Loucy (cell line): ENCODE measurements at regions not wholly inside any gene's neighbourhood (a gene's known extent, or its start where the extent isn't known, plus 50 kb on each side); places are given as distances from the start of the nearest gene placed in this dataset.

Experiments
- H2AFZ ChIP-seq: fragments of 200-600 bp; sonication (generic); 2 replicates; pipeline ENCODE4 v1.6.0; 2016; ENCODE audit warnings: antibody characterized with exemption, mild to moderate bottlenecking, low read length, moderate library complexity
- H3F3A ChIP-seq: fragments of 200-600 bp; 2 replicates; pipeline ENCODE4 v1.6.0; 2016; ENCODE audit warnings: antibody characterized with exemption, low read depth, mild to moderate bottlenecking
- H3K27me3 ChIP-seq: fragments of 200-600 bp; sonication (generic); 2 replicates; pipeline ENCODE4 v1.6.1; 2014; ENCODE audit warnings: low read length, mild to moderate bottlenecking; ENCODE audit not compliant: insufficient read depth, poor library complexity, severe bottlenecking
- H3K36me3 ChIP-seq: fragments of 200-600 bp; sonication (generic); 2 replicates; pipeline ENCODE4 v1.6.1; 2016; ENCODE audit warnings: low read length; ENCODE audit not compliant: insufficient read depth
- H3K4me1 ChIP-seq: fragments of 200-600 bp; sonication (generic); 2 replicates; pipeline ENCODE4 v1.5.1; 2014; ENCODE audit warnings: low read length, mild to moderate bottlenecking; ENCODE audit not compliant: insufficient read depth, poor library complexity, severe bottlenecking
- H3K4me2 ChIP-seq: fragments of 200-600 bp; sonication (generic); 2 replicates; pipeline ENCODE4 v1.6.0; 2014; ENCODE audit warnings: antibody characterized with exemption, low read length, low read depth, mild to moderate bottlenecking; ENCODE audit not compliant: poor library complexity, severe bottlenecking
- H3K4me3 ChIP-seq: fragments of 200-600 bp; sonication (generic); 2 replicates; pipeline ENCODE4 v1.5.1; 2014; ENCODE audit warnings: low read length, mild to moderate bottlenecking, mixed read lengths; ENCODE audit not compliant: poor library complexity, severe bottlenecking
- H3K79me2 ChIP-seq: fragments of 200-600 bp; sonication (generic); 2 replicates; pipeline ENCODE4 v1.6.1; 2014; ENCODE audit warnings: low read length; ENCODE audit not compliant: insufficient read depth
- H3K9ac ChIP-seq: fragments of 200-600 bp; sonication (generic); 2 replicates; pipeline ENCODE4 v1.6.0; 2014; ENCODE audit warnings: mild to moderate bottlenecking, low read depth, low read length, moderate library complexity; ENCODE audit not compliant: poor library complexity, severe bottlenecking
- H3K9me2 ChIP-seq: fragments of 200-600 bp; sonication (generic); replicated peaks from 2 replicates; pipeline ENCODE4 v1.6.1; 2016; ENCODE audit warnings: low read depth, low read length, mixed read lengths
- H3K9me3 ChIP-seq: fragments of 200-600 bp; sonication (generic); 2 replicates; pipeline ENCODE4 v1.6.1; 2014; ENCODE audit warnings: mild to moderate bottlenecking, antibody characterized with exemption, low read length, low read depth; ENCODE audit not compliant: insufficient read depth
- H4K20me1 ChIP-seq: fragments of 200-600 bp; sonication (generic); 2 replicates; pipeline ENCODE4 v1.6.0; 2014; ENCODE audit warnings: antibody characterized with exemption, low read length, mild to moderate bottlenecking; ENCODE audit not compliant: insufficient read depth, poor library complexity, severe bottlenecking
- EZH2phosphoT487 ChIP-seq: fragments of 200-600 bp; IDR thresholded peaks from 2 replicates; pipeline ENCODE4 v1.6.1; 2018; ENCODE audit warnings: antibody characterized with exemption, mild to moderate bottlenecking, moderate library complexity, borderline replicate concordance
- TF ChIP-seq, protein P1 (sequence below): fragments of 200-600 bp; sonication (generic); conservative IDR thresholded peaks from 2 replicates; pipeline ENCODE4 v1.5.1; 2014; ENCODE audit warnings: mild to moderate bottlenecking, antibody characterized with exemption, low read length

DNA sequence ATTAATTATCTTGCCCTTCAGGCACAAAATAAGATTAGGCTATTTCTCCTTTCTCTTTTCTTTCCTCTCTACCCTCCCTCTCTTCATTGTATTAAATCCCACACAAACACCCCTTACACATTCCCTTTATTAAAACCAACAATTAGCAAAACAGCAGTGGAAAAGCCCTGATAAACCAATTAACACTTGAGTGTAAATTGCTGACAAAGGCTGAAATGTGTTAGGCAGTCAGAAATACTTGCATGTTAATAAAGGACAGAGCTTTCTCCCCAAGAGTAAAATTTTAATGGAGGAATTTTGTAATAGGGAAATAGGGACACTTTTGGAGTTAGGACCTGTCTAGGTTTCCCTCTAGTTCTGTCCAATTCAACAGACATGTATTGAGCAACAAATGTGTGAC is 370.9 kb downstream of the MRPS30 start:
- no peaks in the 10 kb centered on the region for H3K79me2 ChIP-seq
- no peak overlapping the region for H3K9ac ChIP-seq
- TF ChIP-seq, protein P1, sequence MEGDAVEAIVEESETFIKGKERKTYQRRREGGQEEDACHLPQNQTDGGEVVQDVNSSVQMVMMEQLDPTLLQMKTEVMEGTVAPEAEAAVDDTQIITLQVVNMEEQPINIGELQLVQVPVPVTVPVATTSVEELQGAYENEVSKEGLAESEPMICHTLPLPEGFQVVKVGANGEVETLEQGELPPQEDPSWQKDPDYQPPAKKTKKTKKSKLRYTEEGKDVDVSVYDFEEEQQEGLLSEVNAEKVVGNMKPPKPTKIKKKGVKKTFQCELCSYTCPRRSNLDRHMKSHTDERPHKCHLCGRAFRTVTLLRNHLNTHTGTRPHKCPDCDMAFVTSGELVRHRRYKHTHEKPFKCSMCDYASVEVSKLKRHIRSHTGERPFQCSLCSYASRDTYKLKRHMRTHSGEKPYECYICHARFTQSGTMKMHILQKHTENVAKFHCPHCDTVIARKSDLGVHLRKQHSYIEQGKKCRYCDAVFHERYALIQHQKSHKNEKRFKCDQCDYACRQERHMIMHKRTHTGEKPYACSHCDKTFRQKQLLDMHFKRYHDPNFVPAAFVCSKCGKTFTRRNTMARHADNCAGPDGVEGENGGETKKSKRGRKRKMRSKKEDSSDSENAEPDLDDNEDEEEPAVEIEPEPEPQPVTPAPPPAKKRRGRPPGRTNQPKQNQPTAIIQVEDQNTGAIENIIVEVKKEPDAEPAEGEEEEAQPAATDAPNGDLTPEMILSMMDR, result no peak
- no peak for TF ChIP-seq EZH2phosphoT487

DNA sequence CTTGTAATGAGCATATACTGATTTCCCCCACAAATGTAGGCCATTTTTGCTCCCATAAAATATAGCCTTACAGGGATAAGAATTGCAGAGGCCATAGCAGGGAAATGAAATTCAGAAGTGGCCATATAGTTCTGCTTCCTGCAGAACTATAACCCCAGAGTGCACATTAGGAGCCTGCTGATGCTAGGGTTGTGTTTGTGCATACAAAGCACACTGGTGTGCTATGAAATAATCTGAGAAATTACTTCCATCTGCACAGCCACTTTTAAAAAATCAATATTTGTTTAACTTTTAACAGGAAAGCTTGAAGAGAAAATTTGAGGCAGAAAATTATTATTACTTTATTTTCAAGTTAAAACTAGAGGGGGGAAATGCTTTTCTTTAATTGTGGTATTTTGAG is 380.3 kb downstream of the MRPS30 start:
- TF ChIP-seq, protein P1, result no peak
- TF ChIP-seq EZH2phosphoT487, result no peak
- Histone ChIP-seq H3K4me2 (no peak overlapping the region), H3K9ac (no peak overlapping the region), H3K4me3 (no peak overlapping the region), H4K20me1 (no peaks in the 10 kb centered on the region), H3K36me3 (no peaks in the 10 kb centered on the region), H3F3A (no peaks in the 10 kb centered on the region), H3K27me3 (no peaks in the 10 kb centered on the region), H3K4me1 (no peaks in the 10 kb centered on the region), H2AFZ (no peak overlapping the region), H3K9me2 (no peaks in the 10 kb centered on the region), H3K79me2 (no peaks in the 10 kb centered on the region), H3K9me3 (no peaks in the 10 kb centered on the region)

More for the DNA sequence above, 370.9 kb downstream of the MRPS30 start:
- Histone ChIP-seq H3K9me3 (no peaks in the 10 kb centered on the region), H3K36me3 (no peaks in the 10 kb centered on the region), H3K9me2 (no peaks in the 10 kb centered on the region), H3F3A (no peaks in the 10 kb centered on the region), H3K4me2 (no peak overlapping the region), H2AFZ (no peak overlapping the region), H3K4me3 (no peak overlapping the region), H3K27me3 (no peaks in the 10 kb centered on the region), H3K4me1 (no peaks in the 10 kb centered on the region), H4K20me1 (no peaks in the 10 kb centered on the region)

DNA sequence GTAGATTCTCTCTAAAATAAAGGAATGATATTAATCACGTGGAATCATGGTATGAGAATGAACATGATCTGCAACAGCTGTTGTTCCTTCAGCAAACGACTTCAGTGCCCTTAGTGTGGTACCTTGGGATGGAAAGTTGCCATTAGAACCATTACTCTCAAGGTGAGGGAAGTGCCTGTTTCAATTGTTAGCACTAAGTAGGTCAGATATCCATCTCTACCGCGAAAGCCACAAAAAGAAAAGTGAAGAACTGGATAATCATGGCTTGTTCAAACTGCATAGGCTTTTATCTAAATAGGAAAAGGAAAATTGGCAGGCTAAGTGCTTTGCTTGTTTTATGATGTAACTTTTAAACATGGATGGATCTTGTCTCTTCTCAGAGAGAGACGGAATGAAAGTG is 380.7 kb downstream of the MRPS30 start:
- Histone ChIP-seq H4K20me1 (no peaks in the 10 kb centered on the region), H3K9me3 (no peaks in the 10 kb centered on the region), H3K4me1 (no peaks in the 10 kb centered on the region), H2AFZ (no peak overlapping the region), H3K9me2 (no peaks in the 10 kb centered on the region), H3K36me3 (no peaks in the 10 kb centered on the region), H3K79me2 (no peaks in the 10 kb centered on the region), H3K4me3 (no peak overlapping the region), H3K9ac (no peak overlapping the region), H3K27me3 (no peaks in the 10 kb centered on the region), H3F3A (no peaks in the 10 kb centered on the region), H3K4me2 (no peak overlapping the region)
- TF ChIP-seq EZH2phosphoT487, result no peak
- TF ChIP-seq, protein P1, result no peak
